HG03175 (cell line): ENCODE measurements at regions not wholly inside any gene's neighbourhood (a gene's known extent, or its start where the extent isn't known, plus 50 kb on each side); places are given as distances from the start of the nearest gene placed in this dataset.

ENCODE experiments used
- ATAC-seq: cut with Tn5 transposase; IDR thresholded peaks from one replicate; pipeline ENCODE4 v1.9.1; 2021; ENCODE audit warnings: mild to moderate bottlenecking, moderate library complexity; ENCODE audit not compliant: unreplicated experiment

GRCh38 chr1:209509039-209509438, 74.5 kb upstream of the CAMK1G start:
- ATAC-seq, result no peak

GRCh38 chr1:209510063-209510462, 73.5 kb upstream of the CAMK1G start:
- ATAC-seq, result no peak

GRCh38 chr1:209511169-209511568, 72.3 kb upstream of the CAMK1G start:
- ATAC-seq, result no peak

GRCh38 chr1:209512821-209513220, 70.7 kb upstream of the CAMK1G start:
- ATAC-seq, result no peak

- ATAC-seq, result no peak
These were observed 70.3 kb upstream of the CAMK1G start for GRCh38 chr1:209513226-209513625.

GRCh38 chr1:209516771-209517680, 66.5 kb upstream of the CAMK1G start:
- no peak for ATAC-seq

GRCh38 chr1:209517681-209518050, 65.8 kb upstream of the CAMK1G start:
- ATAC-seq, result no peak

GRCh38 chr1:209519786-209520185, 63.7 kb upstream of the CAMK1G start:
- no peak for ATAC-seq

- ATAC-seq, result no peak
These were observed 60.7 kb upstream of the CAMK1G start for GRCh38 chr1:209522826-209523225.

- ATAC-seq, result no peak
These were observed 57.4 kb upstream of the CAMK1G start for GRCh38 chr1:209526137-209526536.

GRCh38 chr1:209527372-209527771, 56.1 kb upstream of the CAMK1G start:
- no peak for ATAC-seq

GRCh38 chr1:209527993-209528717, 55.4 kb upstream of the CAMK1G start:
- no peak for ATAC-seq

GRCh38 chr1:209529233-209529632, 54.3 kb upstream of the CAMK1G start:
- no peak for ATAC-seq

- no peak for ATAC-seq
These were observed 52.5 kb upstream of the CAMK1G start for GRCh38 chr1:209531006-209531405.

GRCh38 chr1:209531549-209531948, 52.0 kb upstream of the CAMK1G start:
- ATAC-seq, result no peak
